Inferior parietal cortex (tissue), 1 donor: ENCODE measurements at regions not wholly inside any gene's neighbourhood (a gene's known extent, or its start where the extent isn't known, plus 50 kb on each side); places are given as distances from the start of the nearest gene placed in this dataset.
"Not testable (repeated sequence)": the region's sequence is repeated elsewhere in the genome, so short reads cannot be mapped to it uniquely, and the experiment has no call there.

ENCODE experiments used
- DNase-seq: peaks from one replicate; pipeline ENCODE4 v3.0.0-alpha.2; 2016; ENCODE audit errors: extremely low spot score

- no peak for DNase-seq
Measured at GRCh38 chr2:163187119-163187518, 348.6 kb upstream of the KCNH7 start.

GRCh38 chr2:163185160-163185559 is 346.6 kb upstream of the KCNH7 start:
- no peak for DNase-seq

- peak; percentile 28 for DNase-seq
Measured at GRCh38 chr2:163182764-163183354, 344.3 kb upstream of the KCNH7 start.

GRCh38 chr2:163177592-163177991 is 339.0 kb upstream of the KCNH7 start:
- no peak for DNase-seq

- DNase-seq: no peak
Measured at GRCh38 chr2:163175294-163175693, 336.7 kb upstream of the KCNH7 start.

GRCh38 chr2:163173591-163173990 is 335.0 kb upstream of the KCNH7 start:
- DNase-seq: no peak

- DNase-seq: no peak
Measured at GRCh38 chr2:163171786-163172530, 333.4 kb upstream of the KCNH7 start.

- DNase-seq: no peak
Measured at GRCh38 chr2:163157891-163158496, 319.4 kb upstream of the KCNH7 start.

- DNase-seq: no peak
Measured at GRCh38 chr2:163157411-163157810, 318.8 kb upstream of the KCNH7 start.

GRCh38 chr2:163155925-163156324 is 317.4 kb upstream of the KCNH7 start:
- no peak for DNase-seq

GRCh38 chr2:163155279-163155883 is 316.8 kb upstream of the KCNH7 start:
- DNase-seq: peak; percentile 68

GRCh38 chr2:163142618-163143017 is 304.1 kb upstream of the KCNH7 start:
- no peak for DNase-seq

GRCh38 chr2:163138947-163139346 is 300.4 kb upstream of the KCNH7 start:
- no peak for DNase-seq

- peak; percentile 52 for DNase-seq
Measured at GRCh38 chr2:163135256-163135655, 296.7 kb upstream of the KCNH7 start.

- no peak for DNase-seq
Measured at GRCh38 chr2:163133602-163134001, 295.0 kb upstream of the KCNH7 start.

GRCh38 chr2:163132850-163133249 is 294.3 kb upstream of the KCNH7 start:
- peak; percentile 34 for DNase-seq

GRCh38 chr2:163132207-163132606 is 293.6 kb upstream of the KCNH7 start:
- not testable (repeated sequence) for DNase-seq

- DNase-seq: no peak
Measured at GRCh38 chr2:163123526-163123925, 285.0 kb upstream of the KCNH7 start.

GRCh38 chr2:163122257-163122656 is 283.7 kb upstream of the KCNH7 start:
- DNase-seq: no peak

- no peak for DNase-seq
Measured at GRCh38 chr2:163121483-163121882, 282.9 kb upstream of the KCNH7 start.

GRCh38 chr2:163119966-163120365 is 281.4 kb upstream of the KCNH7 start:
- DNase-seq: no peak

- no peak for DNase-seq
Measured at GRCh38 chr2:163086940-163087339, 248.4 kb upstream of the KCNH7 start.
